Panc1 (cell line): ENCODE measurements at regions not wholly inside any gene's neighbourhood (a gene's known extent, or its start where the extent isn't known, plus 50 kb on each side); places are given as distances from the start of the nearest gene placed in this dataset.

Experiments used
- POLR2AphosphoS5 ChIP-seq: IDR thresholded peaks from 2 replicates; pipeline ENCODE4 v1.6.1; 2012; ENCODE audit warnings: mild to moderate bottlenecking, low read depth, low read length, moderate library complexity
- TF ChIP-seq, protein P1 (sequence below): fragments of 450-650 bp; IDR thresholded peaks from 2 replicates; pipeline ENCODE4 v1.5.1; 2017; ENCODE audit warnings: mild to moderate bottlenecking
- TF ChIP-seq, protein P2 (sequence below), 2 experiments: IDR thresholded peaks; 2 replicates each; pipeline ENCODE4 v1.6.1; 2011 to 2012; ENCODE audit warnings: low read depth in 2 of 2, control low read depth in 1 of 2, low read length in 1 of 2, mild to moderate bottlenecking in 1 of 2, moderate library complexity in 1 of 2; ENCODE audit not compliant: insufficient read depth in 1 of 2

DNA sequence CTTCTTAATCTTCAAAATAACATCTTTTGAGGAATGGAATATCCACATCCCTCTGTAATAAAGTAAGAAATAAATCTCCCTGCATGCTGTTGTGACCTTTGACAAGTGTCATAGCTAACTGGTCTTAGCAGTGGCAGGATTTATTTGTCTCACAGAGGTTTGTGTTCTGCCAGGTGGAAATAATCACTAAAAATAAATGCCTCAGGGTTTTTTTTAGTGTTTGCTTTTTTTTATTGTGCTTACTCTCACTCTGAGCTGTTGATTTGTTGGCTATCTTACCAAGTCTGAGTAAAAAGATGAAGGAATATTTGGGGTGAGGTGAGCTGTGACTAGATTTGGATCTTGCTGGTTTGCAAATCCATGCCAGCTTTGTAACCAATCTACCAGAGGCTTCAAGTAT, 285.4 kb downstream of the ALG10B start:
- TF ChIP-seq, protein P1, sequence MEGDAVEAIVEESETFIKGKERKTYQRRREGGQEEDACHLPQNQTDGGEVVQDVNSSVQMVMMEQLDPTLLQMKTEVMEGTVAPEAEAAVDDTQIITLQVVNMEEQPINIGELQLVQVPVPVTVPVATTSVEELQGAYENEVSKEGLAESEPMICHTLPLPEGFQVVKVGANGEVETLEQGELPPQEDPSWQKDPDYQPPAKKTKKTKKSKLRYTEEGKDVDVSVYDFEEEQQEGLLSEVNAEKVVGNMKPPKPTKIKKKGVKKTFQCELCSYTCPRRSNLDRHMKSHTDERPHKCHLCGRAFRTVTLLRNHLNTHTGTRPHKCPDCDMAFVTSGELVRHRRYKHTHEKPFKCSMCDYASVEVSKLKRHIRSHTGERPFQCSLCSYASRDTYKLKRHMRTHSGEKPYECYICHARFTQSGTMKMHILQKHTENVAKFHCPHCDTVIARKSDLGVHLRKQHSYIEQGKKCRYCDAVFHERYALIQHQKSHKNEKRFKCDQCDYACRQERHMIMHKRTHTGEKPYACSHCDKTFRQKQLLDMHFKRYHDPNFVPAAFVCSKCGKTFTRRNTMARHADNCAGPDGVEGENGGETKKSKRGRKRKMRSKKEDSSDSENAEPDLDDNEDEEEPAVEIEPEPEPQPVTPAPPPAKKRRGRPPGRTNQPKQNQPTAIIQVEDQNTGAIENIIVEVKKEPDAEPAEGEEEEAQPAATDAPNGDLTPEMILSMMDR = no peak
- TF ChIP-seq POLR2AphosphoS5 = no peak
- TF ChIP-seq, protein P2, sequence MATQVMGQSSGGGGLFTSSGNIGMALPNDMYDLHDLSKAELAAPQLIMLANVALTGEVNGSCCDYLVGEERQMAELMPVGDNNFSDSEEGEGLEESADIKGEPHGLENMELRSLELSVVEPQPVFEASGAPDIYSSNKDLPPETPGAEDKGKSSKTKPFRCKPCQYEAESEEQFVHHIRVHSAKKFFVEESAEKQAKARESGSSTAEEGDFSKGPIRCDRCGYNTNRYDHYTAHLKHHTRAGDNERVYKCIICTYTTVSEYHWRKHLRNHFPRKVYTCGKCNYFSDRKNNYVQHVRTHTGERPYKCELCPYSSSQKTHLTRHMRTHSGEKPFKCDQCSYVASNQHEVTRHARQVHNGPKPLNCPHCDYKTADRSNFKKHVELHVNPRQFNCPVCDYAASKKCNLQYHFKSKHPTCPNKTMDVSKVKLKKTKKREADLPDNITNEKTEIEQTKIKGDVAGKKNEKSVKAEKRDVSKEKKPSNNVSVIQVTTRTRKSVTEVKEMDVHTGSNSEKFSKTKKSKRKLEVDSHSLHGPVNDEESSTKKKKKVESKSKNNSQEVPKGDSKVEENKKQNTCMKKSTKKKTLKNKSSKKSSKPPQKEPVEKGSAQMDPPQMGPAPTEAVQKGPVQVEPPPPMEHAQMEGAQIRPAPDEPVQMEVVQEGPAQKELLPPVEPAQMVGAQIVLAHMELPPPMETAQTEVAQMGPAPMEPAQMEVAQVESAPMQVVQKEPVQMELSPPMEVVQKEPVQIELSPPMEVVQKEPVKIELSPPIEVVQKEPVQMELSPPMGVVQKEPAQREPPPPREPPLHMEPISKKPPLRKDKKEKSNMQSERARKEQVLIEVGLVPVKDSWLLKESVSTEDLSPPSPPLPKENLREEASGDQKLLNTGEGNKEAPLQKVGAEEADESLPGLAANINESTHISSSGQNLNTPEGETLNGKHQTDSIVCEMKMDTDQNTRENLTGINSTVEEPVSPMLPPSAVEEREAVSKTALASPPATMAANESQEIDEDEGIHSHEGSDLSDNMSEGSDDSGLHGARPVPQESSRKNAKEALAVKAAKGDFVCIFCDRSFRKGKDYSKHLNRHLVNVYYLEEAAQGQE (IDR thresholded peaks at IDR 0.05; ENCODE audit: insufficient read depth in 1 of 2, low read depth in 2 of 2, low read length in 1 of 2) = no peak
